ENCODE measurements at regions not wholly inside any gene's neighbourhood (a gene's known extent, or its start where the extent isn't known, plus 50 kb on each side); places are given as distances from the start of the nearest gene placed in this dataset.

GRCh38 chr16:47848421-47849109, 307.2 kb downstream of the ABCC12 start:
- 20 to 44% methylated on average over 2 to 4 of the region's 5 CpGs for WGBS, 2 donors (ENCODE audit: low coverage in 1 of 2)
- TF ChIP-seq, protein P1, sequence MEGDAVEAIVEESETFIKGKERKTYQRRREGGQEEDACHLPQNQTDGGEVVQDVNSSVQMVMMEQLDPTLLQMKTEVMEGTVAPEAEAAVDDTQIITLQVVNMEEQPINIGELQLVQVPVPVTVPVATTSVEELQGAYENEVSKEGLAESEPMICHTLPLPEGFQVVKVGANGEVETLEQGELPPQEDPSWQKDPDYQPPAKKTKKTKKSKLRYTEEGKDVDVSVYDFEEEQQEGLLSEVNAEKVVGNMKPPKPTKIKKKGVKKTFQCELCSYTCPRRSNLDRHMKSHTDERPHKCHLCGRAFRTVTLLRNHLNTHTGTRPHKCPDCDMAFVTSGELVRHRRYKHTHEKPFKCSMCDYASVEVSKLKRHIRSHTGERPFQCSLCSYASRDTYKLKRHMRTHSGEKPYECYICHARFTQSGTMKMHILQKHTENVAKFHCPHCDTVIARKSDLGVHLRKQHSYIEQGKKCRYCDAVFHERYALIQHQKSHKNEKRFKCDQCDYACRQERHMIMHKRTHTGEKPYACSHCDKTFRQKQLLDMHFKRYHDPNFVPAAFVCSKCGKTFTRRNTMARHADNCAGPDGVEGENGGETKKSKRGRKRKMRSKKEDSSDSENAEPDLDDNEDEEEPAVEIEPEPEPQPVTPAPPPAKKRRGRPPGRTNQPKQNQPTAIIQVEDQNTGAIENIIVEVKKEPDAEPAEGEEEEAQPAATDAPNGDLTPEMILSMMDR (IDR thresholded peaks at IDR 0.05): no peak
- TF ChIP-seq POLR2A (IDR thresholded peaks at IDR 0.05) (no peak), EP300 (IDR thresholded peaks at IDR 0.05) (no peak), POLR2AphosphoS5 (IDR thresholded peaks at IDR 0.05) (no peak)
- no peak for ATAC-seq
- no peak overlapping the region for H3K27ac ChIP-seq
- no peaks in the 10 kb centered on the region for H3K27me3 ChIP-seq
- no peak overlapping the region for H3K4me3 ChIP-seq
- no peaks in the 10 kb centered on the region for H3K9me3 ChIP-seq
- no peaks in the 10 kb centered on the region for H3K4me1 ChIP-seq
- H3K36me3 ChIP-seq: no peaks in the 10 kb centered on the region

DNA sequence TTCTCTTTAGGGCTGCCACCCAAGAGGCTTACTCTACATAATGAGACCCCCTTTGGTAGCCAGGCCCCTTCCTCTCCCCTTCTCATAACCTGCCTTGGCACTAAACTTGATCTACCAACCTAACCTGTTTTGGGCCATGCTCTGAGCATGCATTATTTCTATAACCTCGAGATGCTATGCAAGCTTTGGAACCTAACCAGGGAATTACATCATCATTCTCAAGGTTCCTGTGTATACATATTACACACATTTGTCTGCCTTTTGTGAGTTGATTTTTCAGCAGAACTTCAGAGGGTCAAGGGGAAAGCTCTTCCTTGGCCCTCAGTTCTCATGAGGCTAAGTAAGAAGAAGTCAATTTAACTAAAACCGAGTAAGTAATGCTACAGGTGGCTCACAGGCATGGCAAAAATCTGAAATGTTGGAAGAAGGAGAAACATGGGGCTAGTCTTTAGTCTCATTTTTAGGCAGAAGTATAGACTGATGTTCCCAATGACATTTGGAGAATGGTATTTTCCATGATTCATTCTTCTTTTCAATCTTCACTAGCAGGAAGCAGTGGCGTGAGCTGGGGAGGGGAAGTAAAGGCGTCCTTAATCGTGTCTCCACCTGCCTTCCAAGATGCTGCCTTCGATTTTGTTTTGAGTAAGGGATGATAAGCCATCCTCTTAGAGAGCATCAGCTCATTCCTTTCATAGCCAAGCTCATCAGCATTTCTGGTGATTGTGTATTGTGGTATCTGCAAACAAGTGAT, 308.4 kb downstream of the ABCC12 start:
- TF ChIP-seq POLR2AphosphoS5 (IDR thresholded peaks at IDR 0.05) (no peak), EP300 (IDR thresholded peaks at IDR 0.05) (no peak)
- no peak for ATAC-seq
- WGBS, 2 donors (ENCODE audit: low coverage in 1 of 2): 48 to 68% methylated on average over 6 of the region's 6 CpGs
- H3K27me3 ChIP-seq: no peaks in the 10 kb centered on the region
- no peaks in the 10 kb centered on the region for H3K4me1 ChIP-seq
- H3K4me3 ChIP-seq: no peak overlapping the region
- H3K36me3 ChIP-seq: no peaks in the 10 kb centered on the region
- H3K27ac ChIP-seq: no peak overlapping the region
- no peaks in the 10 kb centered on the region for H3K9me3 ChIP-seq

DNA sequence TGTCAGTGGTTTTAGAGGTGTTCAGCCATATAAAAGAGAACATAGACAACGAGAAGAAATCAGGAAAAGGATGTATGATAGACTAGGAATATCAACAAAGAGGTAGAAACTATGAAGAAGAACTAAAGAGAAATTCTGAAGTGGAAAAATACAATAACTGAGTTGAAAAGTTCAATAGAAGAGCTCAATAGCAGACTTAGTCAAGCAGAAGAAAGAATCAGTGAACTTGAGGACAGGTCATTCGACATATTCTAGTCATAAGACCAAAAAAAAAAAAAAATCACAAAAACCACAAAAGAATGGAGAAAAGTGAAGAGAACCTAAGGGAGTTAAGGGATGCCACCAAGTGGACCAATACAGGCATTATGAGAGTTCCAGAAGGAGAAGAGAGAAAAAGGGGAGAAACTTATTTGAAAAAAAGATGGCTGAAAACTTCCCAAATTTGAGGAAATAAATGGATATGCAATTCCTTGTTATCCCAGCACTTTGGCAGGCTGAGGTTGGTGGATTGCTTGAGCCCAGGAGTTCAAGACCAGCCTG, 321.2 kb downstream of the ABCC12 start:
- no peaks in the 10 kb centered on the region for H3K27me3 ChIP-seq
- no peak overlapping the region for H3K4me3 ChIP-seq
- peaks cover 0 to 40% (median 0%) of the 10 kb centered on the region in 3 donors for H3K9me3 ChIP-seq
- H3K4me1 ChIP-seq: no peaks in the 10 kb centered on the region
- H3K27ac ChIP-seq: no peak overlapping the region
- H3K36me3 ChIP-seq: no peaks in the 10 kb centered on the region
- whole genome bisulfite sequencing, 2 donors (ENCODE audit: low coverage in 1 of 2): 53 to 76% methylated on average over 2 of the region's 2 CpGs
- no peak for ATAC-seq
- TF ChIP-seq POLR2AphosphoS5 (IDR thresholded peaks at IDR 0.05): no peak
- TF ChIP-seq, protein P1 (IDR thresholded peaks at IDR 0.05): no peak
- no peak for TF ChIP-seq EP300 (IDR thresholded peaks at IDR 0.05)
- TF ChIP-seq POLR2A (IDR thresholded peaks at IDR 0.05): no peak

DNA sequence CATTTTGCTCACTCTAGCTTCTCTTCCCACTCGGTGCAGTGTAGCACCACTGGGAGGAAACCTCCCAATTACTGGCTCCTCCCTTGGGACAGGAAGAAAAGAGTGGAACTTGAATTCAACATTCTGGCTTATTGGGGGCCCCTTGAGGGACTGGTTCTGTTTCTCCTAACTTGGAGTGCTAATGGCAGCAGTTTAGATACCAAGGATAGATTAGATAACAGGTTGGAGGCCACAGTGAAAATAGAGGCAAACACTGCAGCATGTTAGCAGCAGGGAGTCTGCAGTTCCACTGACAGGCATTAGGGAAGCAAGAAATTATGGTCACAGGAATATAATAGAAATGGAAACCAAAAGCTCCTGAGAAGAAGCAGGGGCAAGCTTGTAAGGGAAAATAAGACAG, 322.0 kb downstream of the ABCC12 start:
- H3K9me3 ChIP-seq: peaks cover 0 to 41% (median 0%) of the 10 kb centered on the region in 3 donors
- no peak for ATAC-seq
- H3K4me3 ChIP-seq: no peak overlapping the region
- WGBS, 2 donors (ENCODE audit: low coverage in 1 of 2): 83% methylated on average over 1 of the region's 1 CpG
- H3K4me1 ChIP-seq: no peaks in the 10 kb centered on the region
- H3K36me3 ChIP-seq: no peaks in the 10 kb centered on the region
- TF ChIP-seq, protein P1 (IDR thresholded peaks at IDR 0.05): no peak
- TF ChIP-seq EP300 (IDR thresholded peaks at IDR 0.05) (no peak), POLR2AphosphoS5 (IDR thresholded peaks at IDR 0.05) (no peak), POLR2A (IDR thresholded peaks at IDR 0.05) (no peak)
- H3K27me3 ChIP-seq: no peaks in the 10 kb centered on the region
- no peak overlapping the region for H3K27ac ChIP-seq

DNA sequence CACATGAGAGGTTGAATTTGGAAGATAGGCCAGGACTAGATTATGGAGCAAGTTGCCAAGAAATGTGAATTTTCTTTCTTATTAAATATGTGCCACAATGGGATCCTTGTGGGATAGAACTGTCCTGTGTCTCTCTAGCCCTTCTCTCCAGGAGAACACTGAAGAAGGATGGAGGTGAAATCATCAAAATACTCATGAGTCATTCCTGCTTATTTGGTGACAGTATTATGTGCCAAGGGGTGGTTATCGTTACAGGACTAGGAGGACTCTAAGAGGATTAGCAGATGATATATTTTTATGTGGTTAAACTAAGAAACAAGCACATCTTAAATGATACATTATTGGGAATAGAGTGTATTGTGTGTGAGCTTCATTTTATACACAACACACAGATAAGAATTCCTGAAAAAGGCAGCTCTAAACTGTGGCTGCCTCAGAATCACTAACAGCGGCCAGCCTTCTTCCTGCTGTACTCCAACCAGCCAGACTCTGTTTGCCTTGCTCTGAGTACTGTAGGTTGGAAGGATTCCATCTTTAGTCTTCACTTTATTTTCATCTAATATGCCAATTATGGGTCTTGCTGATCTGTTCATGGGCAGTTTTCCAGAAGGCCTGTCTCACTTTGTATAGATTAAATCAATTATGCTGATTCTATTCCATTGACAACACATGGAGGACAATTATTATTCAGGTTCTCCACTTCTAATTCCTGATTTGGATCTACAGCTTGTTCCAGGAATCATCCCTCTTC, 325.8 kb downstream of the ABCC12 start:
- H3K36me3 ChIP-seq: no peaks in the 10 kb centered on the region
- H3K4me3 ChIP-seq: no peak overlapping the region
- no peaks in the 10 kb centered on the region for H3K4me1 ChIP-seq
- ATAC-seq: no peak
- peaks cover 0 to 35% (median 0%) of the 10 kb centered on the region in 3 donors for H3K9me3 ChIP-seq
- no peak for TF ChIP-seq POLR2A (IDR thresholded peaks at IDR 0.05)
- TF ChIP-seq, protein P1 (IDR thresholded peaks at IDR 0.05): no peak
- TF ChIP-seq POLR2AphosphoS5 (IDR thresholded peaks at IDR 0.05): no peak
- TF ChIP-seq EP300 (IDR thresholded peaks at IDR 0.05): no peak
- H3K27me3 ChIP-seq: no peaks in the 10 kb centered on the region
- 74 to 86% methylated on average over 2 of the region's 2 CpGs for WGBS, 2 donors (ENCODE audit: low coverage in 1 of 2)
- H3K27ac ChIP-seq: no peak overlapping the region
